Neural cell (in vitro differentiated cells): ENCODE measurements at regions not wholly inside any gene's neighbourhood (a gene's known extent, or its start where the extent isn't known, plus 50 kb on each side); places are given as distances from the start of the nearest gene placed in this dataset.

ENCODE experiments used
- H2AFZ ChIP-seq: fragments of 200-600, 300-800 bp; sonication (generic), shearing (Covaris generic); 2 replicates; pipeline ENCODE4 v1.6.0; 2014; ENCODE audit warnings: low read depth, mild to moderate bottlenecking, antibody characterized with exemption, low read length, moderate library complexity
- H3F3A ChIP-seq: fragments of 200-600 bp; shearing (Covaris generic); 2 replicates; pipeline ENCODE4 v1.6.1; 2016; ENCODE audit warnings: mild to moderate bottlenecking, moderate library complexity, mixed read lengths, antibody characterized with exemption, low read length; ENCODE audit not compliant: insufficient read depth, poor library complexity, severe bottlenecking
- H3K27ac ChIP-seq: fragments of 200-600, 300-800 bp; sonication (generic), shearing (Covaris generic); 2 replicates; pipeline ENCODE4 v1.5.1; 2014; ENCODE audit warnings: mild to moderate bottlenecking, low read length, moderate library complexity
- H3K27me3 ChIP-seq: fragments of 300-800, 200-600 bp; sonication (generic), shearing (Covaris generic); 2 replicates; pipeline ENCODE4 v1.6.0; 2014; ENCODE audit warnings: mild to moderate bottlenecking, low read depth, low read length, moderate library complexity; ENCODE audit not compliant: insufficient read depth
- H3K36me3 ChIP-seq: fragments of 300-800, 200-600 bp; sonication (generic), shearing (Covaris generic); 2 replicates; pipeline ENCODE4 v1.5.1; 2014; ENCODE audit warnings: mild to moderate bottlenecking, antibody characterized with exemption, low read length, moderate library complexity; ENCODE audit not compliant: insufficient read depth
- H3K4me2 ChIP-seq: fragments of 300-800, 200-600 bp; sonication (generic), shearing (Covaris generic); 2 replicates; pipeline ENCODE4 v1.6.0; 2014; ENCODE audit warnings: mild to moderate bottlenecking, low read length
- H3K4me3 ChIP-seq: fragments of 300-800, 200-600 bp; sonication (generic), shearing (Covaris generic); 2 replicates; pipeline ENCODE4 v1.5.1; 2014; ENCODE audit warnings: mild to moderate bottlenecking, low read length, moderate library complexity
- H3K79me2 ChIP-seq: fragments of 200-600 bp; shearing (Covaris generic); replicated peaks from 2 replicates; pipeline ENCODE4 v1.6.0; 2014; ENCODE audit warnings: mild to moderate bottlenecking, low read length, moderate library complexity; ENCODE audit not compliant: insufficient read depth
- H3K9ac ChIP-seq: fragments of 300-800, 200-600 bp; sonication (generic), shearing (Covaris generic); 2 replicates; pipeline ENCODE4 v1.6.1; 2016; ENCODE audit warnings: mild to moderate bottlenecking, low read length, mixed read lengths
- H3K9me2 ChIP-seq: fragments of 200-600 bp; shearing (Covaris generic); 2 replicates; pipeline ENCODE4 v1.6.1; 2016; ENCODE audit warnings: mild to moderate bottlenecking, low read length, mixed read lengths; ENCODE audit not compliant: insufficient read depth
- H3K9me3 ChIP-seq: fragments of 200-600, 300-800 bp; sonication (generic), shearing (Covaris generic); 2 replicates; pipeline ENCODE4 v1.6.1; 2016; ENCODE audit warnings: mild to moderate bottlenecking, mixed run types, low read length, moderate library complexity, mixed read lengths
- H4K20me1 ChIP-seq: fragments of 200-600 bp; shearing (Covaris generic); 2 replicates; pipeline ENCODE4 v1.6.1; 2016; ENCODE audit warnings: mild to moderate bottlenecking, mixed run types; ENCODE audit not compliant: insufficient read depth
- EP300 ChIP-seq: fragments of 450-650 bp; conservative IDR thresholded peaks from 2 replicates; pipeline ENCODE4 v1.6.1; 2014; ENCODE audit warnings: antibody characterized with exemption, mild to moderate bottlenecking, moderate library complexity; ENCODE audit not compliant: poor library complexity, severe bottlenecking
- EZH2 ChIP-seq: fragments of 200-600, 300-800 bp; shearing (Covaris generic), sonication (generic); IDR thresholded peaks from 2 replicates; pipeline ENCODE4 v1.6.1; 2014; ENCODE audit warnings: antibody characterized with exemption, low read length, borderline replicate concordance, mild to moderate bottlenecking; ENCODE audit not compliant: insufficient read depth, poor library complexity, severe bottlenecking
- MXI1 ChIP-seq: fragments of 450-650 bp; conservative IDR thresholded peaks from 2 replicates; pipeline ENCODE4 v1.6.1; 2014; ENCODE audit warnings: antibody characterized with exemption, mild to moderate bottlenecking; ENCODE audit not compliant: poor library complexity, severe bottlenecking
- POLR2AphosphoS5 ChIP-seq: IDR thresholded peaks from 2 replicates; pipeline ENCODE4 v1.6.1; 2012
- RAD21 ChIP-seq: fragments of 450-650 bp; conservative IDR thresholded peaks from 2 replicates; pipeline ENCODE4 v1.6.1; 2014; ENCODE audit warnings: antibody characterized with exemption, mild to moderate bottlenecking, moderate library complexity
- SMC3 ChIP-seq: fragments of 450-650 bp; conservative IDR thresholded peaks from 2 replicates; pipeline ENCODE4 v1.6.1; 2014; ENCODE audit warnings: antibody characterized with exemption, mild to moderate bottlenecking, moderate library complexity; ENCODE audit not compliant: poor library complexity
- TAF1 ChIP-seq: IDR thresholded peaks from 2 replicates; pipeline ENCODE4 v1.6.1; 2012; ENCODE audit warnings: low read depth
- TF ChIP-seq, protein P1 (sequence below): IDR thresholded peaks from 2 replicates; pipeline ENCODE4 v1.6.1; 2012; ENCODE audit warnings: borderline replicate concordance
- TF ChIP-seq, protein P2 (sequence below): fragments of 450-650 bp; IDR thresholded peaks from 2 replicates; pipeline ENCODE4 v1.5.1; 2014; ENCODE audit warnings: antibody characterized with exemption, mild to moderate bottlenecking, moderate library complexity; ENCODE audit not compliant: poor library complexity, severe bottlenecking

- H3K27ac ChIP-seq = no peak overlapping the region
- H3K79me2 ChIP-seq = no peaks in the 10 kb centered on the region
- H4K20me1 ChIP-seq = no peaks in the 10 kb centered on the region
- H3K4me2 ChIP-seq = no peak overlapping the region
- H3F3A ChIP-seq = no peaks in the 10 kb centered on the region
- no peaks in the 10 kb centered on the region for H3K9me3 ChIP-seq
- H3K36me3 ChIP-seq = no peaks in the 10 kb centered on the region
- no peaks in the 10 kb centered on the region for H3K9me2 ChIP-seq
- H3K4me3 ChIP-seq = no peak overlapping the region
- no peaks in the 10 kb centered on the region for H3K27me3 ChIP-seq
- no peak overlapping the region for H2AFZ ChIP-seq
- H3K9ac ChIP-seq = no peak overlapping the region
- TF ChIP-seq EZH2 = no peak
- no peak for TF ChIP-seq EP300
- TF ChIP-seq, protein P1, sequence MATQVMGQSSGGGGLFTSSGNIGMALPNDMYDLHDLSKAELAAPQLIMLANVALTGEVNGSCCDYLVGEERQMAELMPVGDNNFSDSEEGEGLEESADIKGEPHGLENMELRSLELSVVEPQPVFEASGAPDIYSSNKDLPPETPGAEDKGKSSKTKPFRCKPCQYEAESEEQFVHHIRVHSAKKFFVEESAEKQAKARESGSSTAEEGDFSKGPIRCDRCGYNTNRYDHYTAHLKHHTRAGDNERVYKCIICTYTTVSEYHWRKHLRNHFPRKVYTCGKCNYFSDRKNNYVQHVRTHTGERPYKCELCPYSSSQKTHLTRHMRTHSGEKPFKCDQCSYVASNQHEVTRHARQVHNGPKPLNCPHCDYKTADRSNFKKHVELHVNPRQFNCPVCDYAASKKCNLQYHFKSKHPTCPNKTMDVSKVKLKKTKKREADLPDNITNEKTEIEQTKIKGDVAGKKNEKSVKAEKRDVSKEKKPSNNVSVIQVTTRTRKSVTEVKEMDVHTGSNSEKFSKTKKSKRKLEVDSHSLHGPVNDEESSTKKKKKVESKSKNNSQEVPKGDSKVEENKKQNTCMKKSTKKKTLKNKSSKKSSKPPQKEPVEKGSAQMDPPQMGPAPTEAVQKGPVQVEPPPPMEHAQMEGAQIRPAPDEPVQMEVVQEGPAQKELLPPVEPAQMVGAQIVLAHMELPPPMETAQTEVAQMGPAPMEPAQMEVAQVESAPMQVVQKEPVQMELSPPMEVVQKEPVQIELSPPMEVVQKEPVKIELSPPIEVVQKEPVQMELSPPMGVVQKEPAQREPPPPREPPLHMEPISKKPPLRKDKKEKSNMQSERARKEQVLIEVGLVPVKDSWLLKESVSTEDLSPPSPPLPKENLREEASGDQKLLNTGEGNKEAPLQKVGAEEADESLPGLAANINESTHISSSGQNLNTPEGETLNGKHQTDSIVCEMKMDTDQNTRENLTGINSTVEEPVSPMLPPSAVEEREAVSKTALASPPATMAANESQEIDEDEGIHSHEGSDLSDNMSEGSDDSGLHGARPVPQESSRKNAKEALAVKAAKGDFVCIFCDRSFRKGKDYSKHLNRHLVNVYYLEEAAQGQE = no peak
- TF ChIP-seq, protein P2, sequence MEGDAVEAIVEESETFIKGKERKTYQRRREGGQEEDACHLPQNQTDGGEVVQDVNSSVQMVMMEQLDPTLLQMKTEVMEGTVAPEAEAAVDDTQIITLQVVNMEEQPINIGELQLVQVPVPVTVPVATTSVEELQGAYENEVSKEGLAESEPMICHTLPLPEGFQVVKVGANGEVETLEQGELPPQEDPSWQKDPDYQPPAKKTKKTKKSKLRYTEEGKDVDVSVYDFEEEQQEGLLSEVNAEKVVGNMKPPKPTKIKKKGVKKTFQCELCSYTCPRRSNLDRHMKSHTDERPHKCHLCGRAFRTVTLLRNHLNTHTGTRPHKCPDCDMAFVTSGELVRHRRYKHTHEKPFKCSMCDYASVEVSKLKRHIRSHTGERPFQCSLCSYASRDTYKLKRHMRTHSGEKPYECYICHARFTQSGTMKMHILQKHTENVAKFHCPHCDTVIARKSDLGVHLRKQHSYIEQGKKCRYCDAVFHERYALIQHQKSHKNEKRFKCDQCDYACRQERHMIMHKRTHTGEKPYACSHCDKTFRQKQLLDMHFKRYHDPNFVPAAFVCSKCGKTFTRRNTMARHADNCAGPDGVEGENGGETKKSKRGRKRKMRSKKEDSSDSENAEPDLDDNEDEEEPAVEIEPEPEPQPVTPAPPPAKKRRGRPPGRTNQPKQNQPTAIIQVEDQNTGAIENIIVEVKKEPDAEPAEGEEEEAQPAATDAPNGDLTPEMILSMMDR = no peak
- no peak for TF ChIP-seq MXI1
- TF ChIP-seq SMC3 = no peak
- TF ChIP-seq TAF1 = no peak
Observed at GRCh38 chr10:25704622-25705021, 229.4 kb upstream of the MYO3A start.

GRCh38 chr10:25707572-25707971 is 226.5 kb upstream of the MYO3A start:
- H3K9me3 ChIP-seq = no peaks in the 10 kb centered on the region
- H3K79me2 ChIP-seq = no peaks in the 10 kb centered on the region
- H3K9me2 ChIP-seq = no peaks in the 10 kb centered on the region
- H3K27ac ChIP-seq = no peak overlapping the region
- H4K20me1 ChIP-seq = no peaks in the 10 kb centered on the region
- H3K4me3 ChIP-seq = no peak overlapping the region
- no peaks in the 10 kb centered on the region for H3K36me3 ChIP-seq
- no peak overlapping the region for H3K9ac ChIP-seq
- no peak overlapping the region for H3K4me2 ChIP-seq
- TF ChIP-seq MXI1 = no peak
- TF ChIP-seq POLR2AphosphoS5 = no peak
- TF ChIP-seq EZH2 = no peak
- TF ChIP-seq RAD21 = no peak
- TF ChIP-seq, protein P1 = no peak
- TF ChIP-seq SMC3 = no peak
- no peak for TF ChIP-seq TAF1
- TF ChIP-seq EP300 = no peak
- TF ChIP-seq, protein P2 = no peak
- no peak overlapping the region for H2AFZ ChIP-seq
- H3F3A ChIP-seq = no peaks in the 10 kb centered on the region
- H3K27me3 ChIP-seq = no peaks in the 10 kb centered on the region
